Vagina (tissue), 2 donors: ENCODE measurements at regions not wholly inside any gene's neighbourhood (a gene's known extent, or its start where the extent isn't known, plus 50 kb on each side); places are given as distances from the start of the nearest gene placed in this dataset.
"Not testable (repeated sequence)": the region's sequence is repeated elsewhere in the genome, so short reads cannot be mapped to it uniquely, and the experiment has no call there.

Experiments
- DNase-seq, 2 donors: peaks; one replicate each; pipeline ENCODE4 v3.0.0-alpha.2; 2017; ENCODE audit errors: extremely low spot score in 2 of 2
- H3K27ac ChIP-seq: fragments of 200-600 bp; sonication (generic); one replicate; pipeline ENCODE4 v1.5.1; 2019
- H3K27me3 ChIP-seq: fragments of 200-600 bp; sonication (generic); one replicate; pipeline ENCODE4 v1.5.1; 2019
- H3K36me3 ChIP-seq, 2 donors: fragments of 200-600 bp; sonication (generic); one replicate each; pipeline ENCODE4 v1.5.1; 2017 to 2019
- H3K4me1 ChIP-seq: fragments of 200-600 bp; sonication (generic); one replicate; pipeline ENCODE4 v1.5.1; 2019
- H3K4me3 ChIP-seq, 2 donors: fragments of 200-600 bp; sonication (generic); 1 replicate in 1 of 2; 2 replicates in 1 of 2; pipeline ENCODE4 v1.5.1; 2016 to 2019
- H3K9me3 ChIP-seq: fragments of 200-600 bp; sonication (generic); one replicate; pipeline ENCODE4 v1.5.1; 2019
- POLR2A ChIP-seq, 2 donors: fragments of 450-650 bp; IDR thresholded peaks; one replicate each; pipeline ENCODE4 v1.6.1; 2017; ENCODE audit warnings: antibody characterized with exemption in 2 of 2, mild to moderate bottlenecking in 2 of 2, moderate library complexity in 2 of 2
- POLR2AphosphoS5 ChIP-seq, 2 donors: sonication (generic); formaldehyde crosslinking; IDR thresholded peaks; one replicate each; pipeline ENCODE4 v1.9.0; 2017; ENCODE audit warnings: antibody characterized with exemption in 2 of 2, mild to moderate bottlenecking in 2 of 2, low read depth in 1 of 2; ENCODE audit not compliant: insufficient read depth in 1 of 2
- intact Hi-C: fragments of 100-400 bp; cut with DNase I; formaldehyde crosslinking; loops from one replicate; pipeline ENCODE4 v1.15.1; 2023
- TF ChIP-seq, protein P1 (sequence below), 3 experiments: fragments of 450-650 bp in 2 of 3; fragments of 200-600 bp in 1 of 3; sonication (generic) in 1 of 3; IDR thresholded peaks; one replicate each; pipeline ENCODE4 v1.5.1; 2017 to 2019; ENCODE audit warnings: antibody characterized with exemption in 3 of 3, mild to moderate bottlenecking in 2 of 3, moderate library complexity in 2 of 3

GRCh38 chr4:167987285-167987684 is 105.1 kb upstream of the ANXA10 start:
- TF ChIP-seq POLR2AphosphoS5 (IDR thresholded peaks at IDR 0.05; ENCODE audit: insufficient read depth in 1 of 2, low read depth in 1 of 2) (no peak), POLR2A (IDR thresholded peaks at IDR 0.05) (no peak)
- TF ChIP-seq, protein P1, sequence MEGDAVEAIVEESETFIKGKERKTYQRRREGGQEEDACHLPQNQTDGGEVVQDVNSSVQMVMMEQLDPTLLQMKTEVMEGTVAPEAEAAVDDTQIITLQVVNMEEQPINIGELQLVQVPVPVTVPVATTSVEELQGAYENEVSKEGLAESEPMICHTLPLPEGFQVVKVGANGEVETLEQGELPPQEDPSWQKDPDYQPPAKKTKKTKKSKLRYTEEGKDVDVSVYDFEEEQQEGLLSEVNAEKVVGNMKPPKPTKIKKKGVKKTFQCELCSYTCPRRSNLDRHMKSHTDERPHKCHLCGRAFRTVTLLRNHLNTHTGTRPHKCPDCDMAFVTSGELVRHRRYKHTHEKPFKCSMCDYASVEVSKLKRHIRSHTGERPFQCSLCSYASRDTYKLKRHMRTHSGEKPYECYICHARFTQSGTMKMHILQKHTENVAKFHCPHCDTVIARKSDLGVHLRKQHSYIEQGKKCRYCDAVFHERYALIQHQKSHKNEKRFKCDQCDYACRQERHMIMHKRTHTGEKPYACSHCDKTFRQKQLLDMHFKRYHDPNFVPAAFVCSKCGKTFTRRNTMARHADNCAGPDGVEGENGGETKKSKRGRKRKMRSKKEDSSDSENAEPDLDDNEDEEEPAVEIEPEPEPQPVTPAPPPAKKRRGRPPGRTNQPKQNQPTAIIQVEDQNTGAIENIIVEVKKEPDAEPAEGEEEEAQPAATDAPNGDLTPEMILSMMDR (IDR thresholded peaks at IDR 0.05), result no peak
- Histone ChIP-seq H3K9me3 (no peaks in the 10 kb centered on the region), H3K27ac (no peak overlapping the region), H3K4me3 (no peak overlapping the region), H3K4me1 (no peaks in the 10 kb centered on the region), H3K36me3 (no peaks in the 10 kb centered on the region), H3K27me3 (no peaks in the 10 kb centered on the region)
- intact Hi-C loops, result no loop called here
- no peak for DNase-seq

DNA sequence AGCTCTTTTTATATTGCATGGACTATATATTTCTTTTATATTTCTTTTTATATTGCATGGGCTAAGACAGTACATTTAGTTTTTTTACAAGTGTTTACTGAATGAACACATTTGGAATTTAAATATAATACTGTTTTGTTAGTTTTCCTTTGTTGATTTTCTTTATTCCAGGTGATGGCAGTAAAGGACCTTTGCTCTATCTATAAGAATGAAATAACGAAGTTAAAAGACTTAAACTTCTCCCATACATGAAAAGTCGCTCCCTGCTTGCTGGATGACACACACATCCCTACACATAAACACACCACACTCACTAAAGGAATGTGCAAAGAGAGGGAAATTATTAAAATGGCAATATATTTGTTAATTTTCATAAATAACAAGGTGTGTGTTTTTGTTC is 102.5 kb upstream of the ANXA10 start:
- TF ChIP-seq POLR2AphosphoS5 (IDR thresholded peaks at IDR 0.05; ENCODE audit: insufficient read depth in 1 of 2, low read depth in 1 of 2), result no peak
- TF ChIP-seq, protein P1 (IDR thresholded peaks at IDR 0.05), result no peak
- no peak for TF ChIP-seq POLR2A (IDR thresholded peaks at IDR 0.05)
- H3K4me3 ChIP-seq, result no peak overlapping the region
- H3K9me3 ChIP-seq, result no peaks in the 10 kb centered on the region
- intact Hi-C loops, result no loop called here
- H3K27ac ChIP-seq, result no peak overlapping the region
- no peaks in the 10 kb centered on the region for H3K36me3 ChIP-seq
- no peak for DNase-seq
- H3K4me1 ChIP-seq, result no peaks in the 10 kb centered on the region
- H3K27me3 ChIP-seq, result no peaks in the 10 kb centered on the region

- H3K9me3 ChIP-seq, H3K4me3 ChIP-seq, H3K27me3 ChIP-seq, H3K36me3 ChIP-seq, H3K27ac ChIP-seq, H3K4me1 ChIP-seq, intact Hi-C loops, DNase-seq: not testable (repeated sequence)
These were observed 84.2 kb upstream of the ANXA10 start for GRCh38 chr4:168008112-168008511.

DNA sequence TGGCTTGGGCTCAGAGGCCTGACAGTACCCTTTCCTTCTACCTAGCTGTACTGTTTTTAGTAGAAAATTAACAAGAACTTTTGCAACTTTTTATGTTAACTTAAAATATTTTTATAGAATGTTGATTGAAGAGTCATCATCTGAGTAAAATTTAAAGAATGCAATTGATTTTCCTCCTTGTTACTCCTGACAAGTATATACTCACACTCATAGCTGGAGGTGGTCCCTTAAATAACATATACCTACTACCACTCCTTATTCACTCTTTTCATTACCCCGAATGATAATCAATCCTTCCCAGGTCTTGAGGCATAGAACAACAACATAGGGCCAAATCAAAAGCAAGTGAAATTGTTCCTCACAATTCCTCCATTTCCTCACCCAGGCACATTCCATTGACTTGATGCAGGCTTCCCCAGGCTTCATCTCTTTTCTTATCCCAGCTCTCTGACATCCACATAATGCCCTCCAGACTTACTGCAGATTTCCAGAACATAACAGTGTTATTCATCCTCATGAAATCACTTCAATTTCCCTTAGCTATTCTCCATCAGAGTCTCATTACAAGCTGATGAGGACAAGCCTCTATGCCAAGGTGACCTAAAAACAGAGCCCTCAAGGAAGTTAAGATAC is 73.2 kb upstream of the ANXA10 start:
- intact Hi-C loops, result no loop called here
- no peak for TF ChIP-seq POLR2A (IDR thresholded peaks at IDR 0.05)
- TF ChIP-seq, protein P1 (IDR thresholded peaks at IDR 0.05), result no peak
- TF ChIP-seq POLR2AphosphoS5 (IDR thresholded peaks at IDR 0.05; ENCODE audit: insufficient read depth in 1 of 2, low read depth in 1 of 2), result no peak
- no peaks in the 10 kb centered on the region for H3K9me3 ChIP-seq
- H3K36me3 ChIP-seq, result no peaks in the 10 kb centered on the region
- no peaks in the 10 kb centered on the region for H3K4me1 ChIP-seq
- no peaks in the 10 kb centered on the region for H3K27me3 ChIP-seq
- no peak for DNase-seq
- no peak overlapping the region for H3K27ac ChIP-seq
- H3K4me3 ChIP-seq, result no peak overlapping the region

DNA sequence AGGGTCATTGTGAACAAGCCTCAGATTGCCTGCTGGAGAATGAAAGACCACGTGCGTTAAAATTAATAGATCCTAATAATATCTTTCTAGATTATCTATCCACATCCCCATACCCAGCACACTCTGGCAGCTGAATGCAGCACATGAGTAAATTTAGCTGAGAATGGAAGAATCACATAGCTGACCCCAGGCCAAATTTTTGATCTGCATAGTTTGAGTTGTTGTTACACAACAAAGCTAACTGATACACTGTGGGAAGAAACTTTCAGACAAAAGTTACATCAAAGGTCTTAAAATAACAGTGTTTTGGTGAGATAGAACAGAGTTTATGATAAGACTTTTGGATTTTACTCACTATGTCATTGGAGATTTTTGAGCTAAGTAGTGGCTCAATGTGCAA is 72.4 kb upstream of the ANXA10 start:
- DNase-seq, result no peak
- Histone ChIP-seq H3K4me3 (no peak overlapping the region), H3K4me1 (no peaks in the 10 kb centered on the region), H3K9me3 (no peaks in the 10 kb centered on the region), H3K27me3 (no peaks in the 10 kb centered on the region), H3K36me3 (no peaks in the 10 kb centered on the region), H3K27ac (no peak overlapping the region)
- intact Hi-C loops, result no loop called here
- TF ChIP-seq, protein P1 (IDR thresholded peaks at IDR 0.05), result no peak
- TF ChIP-seq POLR2A (IDR thresholded peaks at IDR 0.05) (no peak), POLR2AphosphoS5 (IDR thresholded peaks at IDR 0.05; ENCODE audit: insufficient read depth in 1 of 2, low read depth in 1 of 2) (no peak)
